LNCAP (cell line): ENCODE measurements at regions not wholly inside any gene's neighbourhood (a gene's known extent, or its start where the extent isn't known, plus 50 kb on each side); places are given as distances from the start of the nearest gene placed in this dataset.

Source experiments
- TF ChIP-seq, protein P1 (sequence below): fragments of 450-650 bp; IDR thresholded peaks from 2 replicates; pipeline ENCODE4 v1.5.1; 2017; ENCODE audit warnings: mild to moderate bottlenecking

GRCh38 chr6:41441598-41442351 is 104.4 kb upstream of the FOXP4 start:
- TF ChIP-seq, protein P1, sequence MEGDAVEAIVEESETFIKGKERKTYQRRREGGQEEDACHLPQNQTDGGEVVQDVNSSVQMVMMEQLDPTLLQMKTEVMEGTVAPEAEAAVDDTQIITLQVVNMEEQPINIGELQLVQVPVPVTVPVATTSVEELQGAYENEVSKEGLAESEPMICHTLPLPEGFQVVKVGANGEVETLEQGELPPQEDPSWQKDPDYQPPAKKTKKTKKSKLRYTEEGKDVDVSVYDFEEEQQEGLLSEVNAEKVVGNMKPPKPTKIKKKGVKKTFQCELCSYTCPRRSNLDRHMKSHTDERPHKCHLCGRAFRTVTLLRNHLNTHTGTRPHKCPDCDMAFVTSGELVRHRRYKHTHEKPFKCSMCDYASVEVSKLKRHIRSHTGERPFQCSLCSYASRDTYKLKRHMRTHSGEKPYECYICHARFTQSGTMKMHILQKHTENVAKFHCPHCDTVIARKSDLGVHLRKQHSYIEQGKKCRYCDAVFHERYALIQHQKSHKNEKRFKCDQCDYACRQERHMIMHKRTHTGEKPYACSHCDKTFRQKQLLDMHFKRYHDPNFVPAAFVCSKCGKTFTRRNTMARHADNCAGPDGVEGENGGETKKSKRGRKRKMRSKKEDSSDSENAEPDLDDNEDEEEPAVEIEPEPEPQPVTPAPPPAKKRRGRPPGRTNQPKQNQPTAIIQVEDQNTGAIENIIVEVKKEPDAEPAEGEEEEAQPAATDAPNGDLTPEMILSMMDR, result no peak

GRCh38 chr6:41442352-41442672 is 103.9 kb upstream of the FOXP4 start:
- TF ChIP-seq, protein P1, result no peak

DNA sequence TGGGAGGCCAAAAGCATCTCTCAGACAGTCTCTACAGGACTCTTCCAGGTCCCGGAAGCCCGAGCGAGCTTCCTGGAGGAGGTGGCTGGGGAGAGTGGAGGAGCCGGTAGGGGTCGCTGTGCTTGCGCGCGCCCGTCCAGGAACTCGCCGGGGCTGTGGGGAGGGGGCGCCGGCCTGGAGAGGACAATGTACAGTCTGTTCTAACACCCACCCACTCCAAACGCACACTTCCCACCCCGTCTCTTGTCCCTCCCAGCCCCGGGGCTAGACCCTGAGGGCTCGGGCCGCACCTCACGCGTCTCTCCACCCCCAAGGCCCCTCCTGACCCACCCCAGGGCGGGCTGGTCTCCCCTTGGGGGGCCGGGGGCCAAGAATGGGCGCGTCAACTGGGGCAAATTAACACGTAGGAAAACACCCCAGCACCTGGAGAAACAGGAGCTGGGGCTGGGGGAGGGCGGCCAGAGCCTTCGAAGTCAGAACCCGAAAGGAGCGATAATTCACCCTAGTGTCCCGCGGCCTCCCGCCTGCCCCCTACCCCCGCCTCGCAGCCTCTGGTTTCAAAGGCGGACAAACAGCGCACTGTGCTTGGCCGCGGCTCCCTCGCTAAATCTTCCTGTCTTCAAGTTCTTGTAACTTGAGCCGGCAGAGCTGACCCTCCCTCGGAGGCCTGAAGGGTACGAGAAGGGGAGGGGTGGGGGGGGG is 103.2 kb upstream of the FOXP4 start:
- TF ChIP-seq, protein P1, result peak; percentile 29; the same call in 1 of the 2 replicates

- TF ChIP-seq, protein P1, result no peak
Measured at GRCh38 chr6:41443616-41444525, 102.3 kb upstream of the FOXP4 start.

DNA sequence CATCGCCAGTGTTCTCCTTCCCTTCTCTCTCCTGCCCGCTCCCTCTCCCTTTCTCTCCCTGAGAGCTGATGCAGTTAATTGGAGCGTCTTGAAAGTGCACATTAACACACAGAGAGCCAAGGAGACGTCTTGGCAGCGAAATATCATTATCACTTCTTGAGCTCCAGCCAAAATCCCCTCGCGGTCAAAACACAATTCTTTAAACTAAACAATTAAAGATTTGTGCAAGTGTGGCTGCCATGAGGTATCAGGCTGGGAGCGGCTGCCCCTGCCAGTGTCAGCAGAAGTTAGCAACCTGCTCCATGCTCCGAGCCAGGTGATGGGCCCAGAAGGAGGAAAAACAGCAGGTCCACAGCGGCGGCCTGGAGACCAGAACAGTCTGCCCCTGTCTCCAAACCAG is 100.9 kb upstream of the FOXP4 start:
- TF ChIP-seq, protein P1, result no peak

DNA sequence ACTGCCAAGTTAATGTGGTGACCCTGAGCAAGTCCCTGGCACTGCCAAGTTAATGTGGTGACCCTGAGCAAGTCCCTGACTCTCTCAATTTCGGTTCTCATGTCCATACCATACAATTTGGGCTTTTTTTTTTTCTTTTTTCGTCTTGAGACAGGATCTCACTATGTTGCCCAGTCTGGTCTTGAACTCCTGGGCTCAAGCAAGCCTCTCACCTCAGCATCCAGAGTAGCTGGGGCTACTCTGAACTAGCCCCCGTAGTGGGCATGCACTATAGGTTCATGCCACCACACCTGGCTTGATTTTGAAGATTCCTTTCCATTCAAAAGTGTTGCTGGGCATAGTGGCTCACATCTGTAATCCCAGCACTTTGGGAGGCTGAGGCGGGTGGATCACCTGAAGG is 100.0 kb upstream of the FOXP4 start:
- TF ChIP-seq, protein P1, result no peak

GRCh38 chr6:41446907-41447545 is 99.2 kb upstream of the FOXP4 start:
- TF ChIP-seq, protein P1, result no peak
